HG02938 (cell line): ENCODE measurements at regions not wholly inside any gene's neighbourhood (a gene's known extent, or its start where the extent isn't known, plus 50 kb on each side); places are given as distances from the start of the nearest gene placed in this dataset.

Experiments used
- ATAC-seq: cut with Tn5 transposase; IDR thresholded peaks from one replicate; pipeline ENCODE4 v1.9.1; 2021; ENCODE audit warnings: mild to moderate bottlenecking, moderate library complexity; ENCODE audit not compliant: unreplicated experiment

- no peak for ATAC-seq
These were observed 150.9 kb downstream of the RTP5 start for GRCh38 chr2:242020196-242021004.

- ATAC-seq: no peak
These were observed 153.2 kb downstream of the RTP5 start for GRCh38 chr2:242022550-242023290.

GRCh38 chr2:242024751-242025355 lies 155.3 kb downstream of the RTP5 start:
- ATAC-seq: no peak

- no peak for ATAC-seq
These were observed 158.3 kb downstream of the RTP5 start for GRCh38 chr2:242027676-242028450.

- no peak for ATAC-seq
These were observed 160.1 kb downstream of the RTP5 start for GRCh38 chr2:242029422-242030225.

GRCh38 chr2:242030226-242030575 lies 160.7 kb downstream of the RTP5 start:
- ATAC-seq: no peak

GRCh38 chr2:242030858-242031257 lies 161.3 kb downstream of the RTP5 start:
- ATAC-seq: no peak

- ATAC-seq: no peak
These were observed 162.0 kb downstream of the RTP5 start for GRCh38 chr2:242031481-242032019.

- no peak for ATAC-seq
These were observed 163.5 kb downstream of the RTP5 start for GRCh38 chr2:242032780-242033656.

GRCh38 chr2:242034138-242034537 lies 164.6 kb downstream of the RTP5 start:
- ATAC-seq: no peak

GRCh38 chr2:242034996-242035814 lies 165.7 kb downstream of the RTP5 start:
- no peak for ATAC-seq

GRCh38 chr2:242035858-242036652 lies 166.5 kb downstream of the RTP5 start:
- no peak for ATAC-seq

- ATAC-seq: no peak
These were observed 167.1 kb downstream of the RTP5 start for GRCh38 chr2:242036653-242036950.

GRCh38 chr2:242038166-242038927 lies 168.8 kb downstream of the RTP5 start:
- no peak for ATAC-seq

GRCh38 chr2:242038928-242039341 lies 169.4 kb downstream of the RTP5 start:
- no peak for ATAC-seq

GRCh38 chr2:242040303-242040655 lies 170.8 kb downstream of the RTP5 start:
- no peak for ATAC-seq

- no peak for ATAC-seq
These were observed 171.2 kb downstream of the RTP5 start for GRCh38 chr2:242040681-242041080.
